Progenitor cell of endocrine pancreas (in vitro differentiated cells): ENCODE measurements at regions not wholly inside any gene's neighbourhood (a gene's known extent, or its start where the extent isn't known, plus 50 kb on each side); places are given as distances from the start of the nearest gene placed in this dataset.

ENCODE experiments used
- DNase-seq: peaks from one replicate; pipeline ENCODE4 v3.0.0; 2021; ENCODE audit warnings: low spot score; ENCODE audit not compliant: unreplicated experiment
- H3K27ac Mint-ChIP-seq: 2 replicates; pipeline ENCODE4 v1.8.0; 2021; ENCODE audit warnings: mild to moderate bottlenecking, moderate library complexity, mixed read lengths
- H3K27me3 Mint-ChIP-seq: 2 replicates; pipeline ENCODE4 v1.8.0; 2021; ENCODE audit warnings: mixed read lengths
- H3K36me3 Mint-ChIP-seq: 2 replicates; pipeline ENCODE4 v1.8.0; 2022; ENCODE audit warnings: mixed read lengths; ENCODE audit not compliant: insufficient read depth
- H3K4me1 Mint-ChIP-seq: 2 replicates; pipeline ENCODE4 v1.8.0; 2021; ENCODE audit warnings: low read depth, mixed read lengths
- H3K4me3 Mint-ChIP-seq: 2 replicates; pipeline ENCODE4 v1.8.0; 2021; ENCODE audit warnings: low read depth, mild to moderate bottlenecking, moderate library complexity, mixed read lengths
- H3K9me3 Mint-ChIP-seq: 2 replicates; pipeline ENCODE4 v1.8.0; 2021; ENCODE audit warnings: low read depth, mixed read lengths
- TF ChIP-seq, protein P1 (sequence below): fragments of 200-600 bp; sonication (generic); IDR thresholded peaks from one replicate; pipeline ENCODE4 v1.5.0; 2021; ENCODE audit warnings: antibody characterized with exemption, mild to moderate bottlenecking; ENCODE audit not compliant: unreplicated experiment

DNA sequence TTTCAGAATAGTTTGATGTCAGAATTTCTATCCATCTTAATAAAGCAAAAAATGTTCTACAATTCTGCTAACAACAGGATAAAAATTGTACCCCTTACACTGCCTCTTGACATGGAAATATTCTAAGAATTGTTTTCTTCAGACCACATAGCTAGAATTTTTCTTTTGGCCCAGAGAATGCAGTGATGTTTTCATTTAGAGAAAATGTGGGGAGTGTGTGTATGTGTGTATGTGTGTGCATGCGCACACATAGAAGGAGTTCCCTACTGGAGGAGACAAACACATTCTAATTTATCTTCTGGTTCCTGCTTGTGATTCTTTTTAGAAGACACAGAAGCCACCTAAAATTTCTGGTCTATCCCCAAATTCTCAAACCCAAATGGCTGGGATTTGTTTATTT lies 1145.7 kb downstream of the VRK1 start:
- no peak for DNase-seq
- peaks cover 18% of the 10 kb centered on the region for H3K27me3 Mint-ChIP-seq
- H3K4me3 Mint-ChIP-seq, result no peak overlapping the region
- TF ChIP-seq, protein P1, sequence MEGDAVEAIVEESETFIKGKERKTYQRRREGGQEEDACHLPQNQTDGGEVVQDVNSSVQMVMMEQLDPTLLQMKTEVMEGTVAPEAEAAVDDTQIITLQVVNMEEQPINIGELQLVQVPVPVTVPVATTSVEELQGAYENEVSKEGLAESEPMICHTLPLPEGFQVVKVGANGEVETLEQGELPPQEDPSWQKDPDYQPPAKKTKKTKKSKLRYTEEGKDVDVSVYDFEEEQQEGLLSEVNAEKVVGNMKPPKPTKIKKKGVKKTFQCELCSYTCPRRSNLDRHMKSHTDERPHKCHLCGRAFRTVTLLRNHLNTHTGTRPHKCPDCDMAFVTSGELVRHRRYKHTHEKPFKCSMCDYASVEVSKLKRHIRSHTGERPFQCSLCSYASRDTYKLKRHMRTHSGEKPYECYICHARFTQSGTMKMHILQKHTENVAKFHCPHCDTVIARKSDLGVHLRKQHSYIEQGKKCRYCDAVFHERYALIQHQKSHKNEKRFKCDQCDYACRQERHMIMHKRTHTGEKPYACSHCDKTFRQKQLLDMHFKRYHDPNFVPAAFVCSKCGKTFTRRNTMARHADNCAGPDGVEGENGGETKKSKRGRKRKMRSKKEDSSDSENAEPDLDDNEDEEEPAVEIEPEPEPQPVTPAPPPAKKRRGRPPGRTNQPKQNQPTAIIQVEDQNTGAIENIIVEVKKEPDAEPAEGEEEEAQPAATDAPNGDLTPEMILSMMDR, result no peak
- H3K27ac Mint-ChIP-seq, result no peak overlapping the region
- no peaks in the 10 kb centered on the region for H3K36me3 Mint-ChIP-seq
- H3K9me3 Mint-ChIP-seq, result no peaks in the 10 kb centered on the region
- H3K4me1 Mint-ChIP-seq, result no peaks in the 10 kb centered on the region

DNA sequence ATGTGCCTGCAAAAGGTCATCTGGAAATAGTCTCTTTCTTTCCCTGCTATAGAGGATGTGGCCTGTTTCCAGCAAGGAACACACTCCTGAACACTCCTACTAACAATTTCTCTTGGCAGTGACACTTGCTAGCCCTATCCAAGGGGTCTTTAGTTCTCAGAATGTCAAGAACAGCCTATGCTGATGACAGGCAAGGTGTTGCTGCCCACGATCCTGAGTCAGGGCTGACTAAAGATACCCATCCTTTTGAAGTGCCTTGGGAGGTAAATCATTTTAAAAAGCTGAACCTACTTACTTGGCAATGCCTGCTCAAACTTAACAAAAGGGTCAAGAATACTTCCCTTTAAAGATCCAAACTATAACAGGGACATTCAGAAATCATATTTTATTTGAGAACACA lies 1146.4 kb downstream of the VRK1 start:
- no peak overlapping the region for H3K4me3 Mint-ChIP-seq
- TF ChIP-seq, protein P1, result no peak
- H3K36me3 Mint-ChIP-seq, result no peaks in the 10 kb centered on the region
- DNase-seq, result no peak
- H3K27me3 Mint-ChIP-seq, result peaks cover 18% of the 10 kb centered on the region
- H3K9me3 Mint-ChIP-seq, result no peaks in the 10 kb centered on the region
- no peak overlapping the region for H3K27ac Mint-ChIP-seq
- H3K4me1 Mint-ChIP-seq, result no peaks in the 10 kb centered on the region

GRCh38 chr14:97944380-97944779 lies 1147.2 kb downstream of the VRK1 start:
- Mint-ChIP-seq H3K27me3 (peaks cover 18% of the 10 kb centered on the region), H3K27ac (no peak overlapping the region), H3K9me3 (no peaks in the 10 kb centered on the region), H3K4me1 (no peaks in the 10 kb centered on the region), H3K4me3 (no peak overlapping the region), H3K36me3 (no peaks in the 10 kb centered on the region)
- no peak for DNase-seq
- TF ChIP-seq, protein P1, result no peak

GRCh38 chr14:97945631-97946030 lies 1148.4 kb downstream of the VRK1 start:
- no peaks in the 10 kb centered on the region for H3K9me3 Mint-ChIP-seq
- H3K27me3 Mint-ChIP-seq, result peaks cover 18% of the 10 kb centered on the region
- DNase-seq, result no peak
- no peak overlapping the region for H3K27ac Mint-ChIP-seq
- no peaks in the 10 kb centered on the region for H3K4me1 Mint-ChIP-seq
- TF ChIP-seq, protein P1, result no peak
- no peaks in the 10 kb centered on the region for H3K36me3 Mint-ChIP-seq
- no peak overlapping the region for H3K4me3 Mint-ChIP-seq

DNA sequence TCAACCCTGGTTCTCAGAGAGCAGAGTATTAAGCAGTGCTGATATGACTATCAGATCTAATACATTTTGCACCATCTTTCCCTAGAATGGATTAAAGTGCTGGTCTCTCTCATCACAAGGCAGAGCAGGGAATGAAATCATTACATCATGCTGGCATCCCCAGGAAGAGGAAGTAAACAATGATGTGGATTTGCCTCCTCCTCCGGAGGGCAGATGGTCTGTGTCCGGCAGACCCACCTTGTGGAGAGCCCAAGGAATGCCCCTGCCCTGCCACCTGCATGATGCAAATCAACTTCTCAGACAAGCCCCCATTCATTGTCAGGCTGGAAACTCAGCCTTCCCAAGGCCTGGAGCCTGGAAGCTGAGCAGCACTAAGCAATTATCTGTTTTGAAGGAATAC lies 1149.1 kb downstream of the VRK1 start:
- Mint-ChIP-seq H3K4me1 (no peaks in the 10 kb centered on the region), H3K9me3 (no peaks in the 10 kb centered on the region), H3K27me3 (peaks cover 18% of the 10 kb centered on the region), H3K36me3 (no peaks in the 10 kb centered on the region), H3K4me3 (no peak overlapping the region), H3K27ac (no peak overlapping the region)
- TF ChIP-seq, protein P1, result no peak
- no peak for DNase-seq

DNA sequence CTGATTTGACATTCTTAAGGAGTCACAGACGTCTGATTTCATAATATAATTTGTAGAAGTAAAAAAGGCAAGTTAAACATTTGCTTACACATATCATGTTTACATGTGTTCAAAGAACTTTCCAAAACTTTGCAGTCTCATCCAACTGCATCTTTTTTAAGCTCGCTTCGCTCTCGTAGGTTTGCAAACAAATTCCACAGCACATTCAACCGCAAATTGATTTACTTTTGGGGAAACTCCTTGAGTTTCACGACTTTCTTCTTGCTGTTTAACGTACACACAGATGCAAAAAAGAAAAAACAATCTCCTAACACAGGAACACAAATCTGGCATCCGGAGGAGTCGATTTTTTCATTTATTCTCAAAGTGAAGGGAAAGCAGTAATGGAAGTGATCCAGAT lies 1149.5 kb downstream of the VRK1 start:
- Mint-ChIP-seq H3K27ac (no peak overlapping the region), H3K9me3 (no peaks in the 10 kb centered on the region)
- DNase-seq, result no peak

More for the DNA sequence above, 1149.5 kb downstream of the VRK1 start:
- H3K4me3 Mint-ChIP-seq, result no peak overlapping the region
- H3K36me3 Mint-ChIP-seq, result no peaks in the 10 kb centered on the region
- TF ChIP-seq, protein P1, result no peak
- H3K4me1 Mint-ChIP-seq, result no peaks in the 10 kb centered on the region
- peaks cover 18% of the 10 kb centered on the region for H3K27me3 Mint-ChIP-seq
